Lower leg skin (tissue), 4 donors: ENCODE measurements at regions not wholly inside any gene's neighbourhood (a gene's known extent, or its start where the extent isn't known, plus 50 kb on each side); places are given as distances from the start of the nearest gene placed in this dataset.

ENCODE experiments used
- DNase-seq, 2 donors: peaks; one replicate each; pipeline ENCODE4 v3.0.0-alpha.2; 2019; ENCODE audit warnings: low spot score in 2 of 2
- H3K4me3 ChIP-seq: fragments of 200-600 bp; sonication (generic); 2 replicates; pipeline ENCODE4 v1.5.1; 2017; ENCODE audit warnings: mild to moderate bottlenecking, low read depth; ENCODE audit not compliant: poor library complexity, severe bottlenecking
- CTCF ChIP-seq, 3 donors: fragments of 450-650 bp; IDR thresholded peaks; one replicate each; pipeline ENCODE4 v1.5.1; 2016; ENCODE audit warnings: antibody characterized with exemption in 3 of 3, mild to moderate bottlenecking in 3 of 3, moderate library complexity in 2 of 3
- POLR2A ChIP-seq, 2 donors: fragments of 450-650 bp; IDR thresholded peaks; one replicate each; pipeline ENCODE4 v1.6.1; 2016 to 2017; ENCODE audit warnings: antibody characterized with exemption in 2 of 2, mild to moderate bottlenecking in 1 of 2, moderate library complexity in 1 of 2
- WGBS, 2 donors: methylation state at CpG; one replicate each; pipeline ENCODE4 v1.1.5; 2018; 5-methylcytosine and 5-hydroxymethylcytosine counted together
- intact Hi-C: fragments of 100-400 bp; cut with DNase I; formaldehyde crosslinking; loops from one replicate; pipeline ENCODE4 v1.15.0; 2023; ENCODE audit warnings: low total_unique reads

- no peak overlapping the region for H3K4me3 ChIP-seq
- TF ChIP-seq POLR2A (IDR thresholded peaks at IDR 0.05) (no peak), CTCF (IDR thresholded peaks at IDR 0.05) (no peak)
- WGBS, 2 donors = 68 to 73% methylated on average over 2 of the region's 2 CpGs
- intact Hi-C loops = no loop called here
- DNase-seq = no peak
Measured at GRCh38 chr16:51374346-51374745, 223.3 kb upstream of the SALL1 start.

GRCh38 chr16:51365715-51366114, 214.6 kb upstream of the SALL1 start:
- 83 to 87% methylated on average over 2 of the region's 2 CpGs for WGBS, 2 donors
- no peak overlapping the region for H3K4me3 ChIP-seq
- no peak for DNase-seq
- TF ChIP-seq CTCF (IDR thresholded peaks at IDR 0.05) (no peak), POLR2A (IDR thresholded peaks at IDR 0.05) (no peak)
- intact Hi-C loops = loop anchor here (10.0 kb wide), 1 partner anchor 81 kb away; no protein-coding TSS in a partner anchor

GRCh38 chr16:51359141-51359955, 208.3 kb upstream of the SALL1 start:
- no peak for DNase-seq
- WGBS, 2 donors = 52 to 58% methylated on average over 17 of the region's 17 CpGs

GRCh38 chr16:51357839-51358238, 206.8 kb upstream of the SALL1 start:
- TF ChIP-seq POLR2A (IDR thresholded peaks at IDR 0.05) (no peak), CTCF (IDR thresholded peaks at IDR 0.05) (no peak)
- no peak overlapping the region for H3K4me3 ChIP-seq
- intact Hi-C loops = no loop called here
- no peak for DNase-seq

More at GRCh38 chr16:51359141-51359955, 208.3 kb upstream of the SALL1 start:
- intact Hi-C loops = no loop called here
- no peak for TF ChIP-seq CTCF (IDR thresholded peaks at IDR 0.05)
- no peak for TF ChIP-seq POLR2A (IDR thresholded peaks at IDR 0.05)
- H3K4me3 ChIP-seq = no peak overlapping the region

- TF ChIP-seq POLR2A (IDR thresholded peaks at IDR 0.05) = no peak
- no peak for DNase-seq
- 79 to 80% methylated on average over 6 of the region's 6 CpGs for WGBS, 2 donors
- intact Hi-C loops = no loop called here
- no peak overlapping the region for H3K4me3 ChIP-seq
Measured at GRCh38 chr16:51355875-51356274, 204.8 kb upstream of the SALL1 start.

GRCh38 chr16:51355195-51355594, 204.1 kb upstream of the SALL1 start:
- WGBS, 2 donors = 80 to 86% methylated on average over 6 of the region's 6 CpGs
- no peak for TF ChIP-seq POLR2A (IDR thresholded peaks at IDR 0.05)
- TF ChIP-seq CTCF (IDR thresholded peaks at IDR 0.05) = no peak
- DNase-seq = no peak
- intact Hi-C loops = no loop called here
- no peak overlapping the region for H3K4me3 ChIP-seq
